Retina (tissue), 1 donor: ENCODE measurements at regions not wholly inside any gene's neighbourhood (a gene's known extent, or its start where the extent isn't known, plus 50 kb on each side); places are given as distances from the start of the nearest gene placed in this dataset.
"Not testable (repeated sequence)": the region's sequence is repeated elsewhere in the genome, so short reads cannot be mapped to it uniquely, and the experiment has no call there.

Experiments
- DNase-seq: peaks from one replicate; pipeline ENCODE4 v3.0.0-alpha.2; 2016

- DNase-seq, result no peak
Observed at GRCh38 chr10:33643042-33643441, 308.6 kb upstream of the NRP1 start.

DNA sequence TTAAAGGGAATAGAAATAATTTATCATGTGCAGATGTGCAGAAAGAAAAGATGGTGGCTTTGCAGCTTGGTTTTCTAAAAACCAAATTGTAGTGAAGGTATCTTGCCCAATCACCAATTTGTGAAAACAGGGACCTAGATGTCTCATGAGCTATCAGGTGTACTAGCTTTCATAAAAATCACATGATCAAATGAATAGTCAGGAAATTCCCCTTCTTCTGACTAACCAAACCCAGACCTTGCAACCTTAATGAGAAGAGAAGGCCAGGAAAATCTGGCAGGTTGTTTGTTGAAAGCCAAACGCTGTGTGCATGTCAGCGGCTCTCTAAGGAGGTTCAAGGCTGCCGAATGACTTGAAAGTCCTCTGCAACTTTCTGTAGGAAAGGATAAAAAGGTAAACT is 304.4 kb upstream of the NRP1 start:
- no peak for DNase-seq

- no peak for DNase-seq
Observed at GRCh38 chr10:33638374-33638773, 303.9 kb upstream of the NRP1 start.

DNA sequence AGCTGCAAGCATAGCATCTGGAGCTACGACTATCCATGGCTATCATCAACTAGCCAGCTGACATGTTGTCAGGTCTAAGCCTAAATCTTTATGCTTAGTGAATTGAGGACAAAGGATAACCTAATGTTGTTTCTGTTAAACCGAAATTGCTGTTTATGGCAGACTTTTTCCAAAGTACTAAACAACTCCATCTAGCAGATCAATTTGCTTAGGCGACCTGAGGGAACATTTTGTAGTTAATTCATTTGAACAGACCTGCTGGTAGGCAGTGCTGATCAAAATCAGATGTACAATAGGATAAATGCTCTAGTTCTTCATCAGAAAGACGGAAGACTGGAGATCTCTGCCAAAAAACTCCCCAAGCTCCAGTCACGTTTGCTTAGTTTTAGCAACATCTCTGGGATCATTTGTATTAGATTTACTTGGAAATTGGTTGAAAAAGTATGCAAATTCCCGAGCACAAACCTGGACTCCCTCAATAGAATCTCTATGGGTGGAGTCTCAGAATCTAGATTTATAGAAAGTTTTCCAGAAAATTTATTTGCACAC is 301.6 kb upstream of the NRP1 start:
- DNase-seq, result no peak

DNA sequence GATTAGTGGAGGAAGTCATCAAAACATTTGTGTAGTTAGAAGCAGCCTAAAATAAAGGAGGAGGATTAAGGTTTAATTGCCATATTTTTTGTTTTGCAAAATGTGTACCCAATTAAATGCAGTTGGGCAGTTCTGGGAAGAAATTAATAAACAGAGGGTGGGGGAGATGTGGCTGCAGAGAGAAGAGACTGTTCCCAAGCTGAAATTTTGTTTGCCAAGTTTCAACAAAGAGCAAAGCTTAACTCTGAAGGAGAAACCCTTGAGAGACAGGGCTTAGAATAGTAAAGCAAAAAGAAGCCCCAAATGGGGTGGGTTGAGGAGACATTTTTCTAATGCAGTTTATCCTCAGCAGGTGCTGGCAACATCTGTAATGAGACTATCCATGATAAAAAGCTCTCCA is 298.0 kb upstream of the NRP1 start:
- DNase-seq, result no peak

GRCh38 chr10:33631991-33632390 is 297.5 kb upstream of the NRP1 start:
- DNase-seq, result no peak

DNA sequence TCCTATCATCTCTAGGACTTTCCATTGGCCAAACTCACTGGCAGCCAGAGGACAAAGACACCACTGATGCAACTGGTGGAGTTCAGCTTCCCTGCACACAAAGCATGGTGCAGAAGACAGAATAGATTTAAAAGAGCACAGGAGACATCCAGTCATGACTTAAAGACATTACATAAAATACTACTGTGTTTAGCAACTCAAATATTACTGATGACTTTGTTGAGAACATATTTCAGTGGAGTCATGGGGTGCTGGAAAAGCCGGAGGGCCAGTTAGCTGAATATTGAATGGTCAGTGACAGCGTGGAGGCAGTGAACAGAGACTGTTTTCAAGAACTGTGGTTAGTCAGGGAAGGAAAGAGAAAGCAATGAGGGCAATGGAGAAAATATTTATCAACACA is 296.3 kb upstream of the NRP1 start:
- no peak for DNase-seq

DNA sequence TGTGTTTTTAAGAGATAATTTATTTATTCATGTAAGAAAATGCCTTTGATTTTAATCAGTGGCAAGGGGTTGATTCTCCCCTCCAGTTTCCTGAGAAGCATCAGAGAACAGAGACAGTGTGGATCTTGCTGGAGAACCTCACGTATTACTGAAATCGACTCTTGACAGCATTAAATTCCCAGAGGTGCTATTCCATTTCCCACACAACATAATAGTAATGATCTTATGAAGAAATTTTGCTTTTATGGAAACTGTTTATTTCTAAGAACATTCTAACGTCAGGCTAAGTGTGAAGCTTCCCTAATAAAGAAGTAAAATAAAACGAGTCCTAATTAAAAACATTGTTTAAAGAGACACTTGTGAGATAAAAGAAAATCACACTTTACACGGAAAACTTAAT is 293.1 kb upstream of the NRP1 start:
- DNase-seq, result no peak

- DNase-seq, result no peak
Observed at GRCh38 chr10:33626798-33627466, 292.5 kb upstream of the NRP1 start.

DNA sequence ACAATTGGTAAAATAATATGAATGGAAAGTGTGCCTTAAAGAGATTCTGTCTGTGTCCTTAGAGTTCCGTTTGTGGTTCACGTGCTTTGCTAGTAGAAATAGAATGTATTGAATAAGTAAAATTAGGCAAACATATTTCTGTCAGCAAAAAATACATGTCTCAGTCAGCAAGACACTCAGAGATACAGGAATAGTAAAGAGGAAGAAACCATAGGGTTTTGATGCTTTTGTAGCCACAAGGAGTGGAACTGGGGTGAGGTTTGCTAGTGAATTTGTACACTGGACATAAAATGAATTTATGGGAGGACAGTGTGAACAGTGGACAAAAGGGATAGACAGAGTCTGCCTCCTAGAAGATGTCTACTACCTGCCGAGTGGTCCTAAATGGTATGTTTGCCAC is 289.2 kb upstream of the NRP1 start:
- DNase-seq, result no peak

DNA sequence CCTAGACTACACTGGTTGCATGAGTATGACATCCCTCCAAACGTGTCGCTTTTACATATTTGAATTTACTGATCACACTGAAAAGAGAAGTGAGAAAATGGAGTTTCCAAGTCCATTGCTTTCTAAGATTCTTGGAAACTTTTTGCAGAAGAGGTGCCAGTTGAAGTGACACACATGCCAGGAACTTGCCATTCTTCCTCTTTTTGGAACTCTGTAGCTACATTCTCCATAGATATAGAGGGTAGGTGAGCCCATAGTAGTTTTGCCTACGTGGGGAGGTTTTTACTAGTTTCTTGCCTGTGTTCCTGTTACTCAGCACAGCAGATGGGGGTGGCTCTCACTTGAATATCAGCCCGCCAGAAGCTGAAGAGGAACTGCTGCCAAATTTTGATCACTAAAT is 286.6 kb upstream of the NRP1 start:
- no peak for DNase-seq

- DNase-seq, result no peak
Observed at GRCh38 chr10:33618196-33618595, 283.7 kb upstream of the NRP1 start.

- no peak for DNase-seq
Observed at GRCh38 chr10:33617381-33618080, 283.1 kb upstream of the NRP1 start.

- no peak for DNase-seq
Observed at GRCh38 chr10:33616956-33617355, 282.5 kb upstream of the NRP1 start.

- DNase-seq, result no peak
Observed at GRCh38 chr10:33612551-33612950, 278.1 kb upstream of the NRP1 start.

GRCh38 chr10:33612116-33612515 is 277.6 kb upstream of the NRP1 start:
- DNase-seq, result no peak

- no peak for DNase-seq
Observed at GRCh38 chr10:33611423-33611822, 277.0 kb upstream of the NRP1 start.

DNA sequence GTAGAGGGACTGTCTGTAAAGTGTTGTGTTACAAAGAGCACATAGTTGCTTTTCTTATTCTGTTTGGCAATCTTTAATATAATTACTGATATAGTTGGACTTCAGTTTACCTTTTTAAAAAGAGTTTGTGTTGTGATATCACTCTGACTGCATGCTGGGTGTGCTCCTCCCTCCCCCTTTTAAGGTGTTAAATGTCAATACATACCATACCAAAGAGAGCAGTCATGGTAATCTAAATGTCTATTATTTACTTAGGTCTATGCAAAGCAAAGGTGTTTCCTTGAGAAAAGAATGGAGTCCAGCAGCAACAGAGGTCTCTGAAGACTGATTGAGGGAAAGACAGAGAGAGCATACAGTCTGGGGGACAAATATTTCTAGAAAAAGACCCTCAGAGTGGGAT is 275.1 kb upstream of the NRP1 start:
- no peak for DNase-seq

GRCh38 chr10:33602278-33602677 is 267.8 kb upstream of the NRP1 start:
- DNase-seq, result no peak

- no peak for DNase-seq
Observed at GRCh38 chr10:33600381-33600780, 265.9 kb upstream of the NRP1 start.

DNA sequence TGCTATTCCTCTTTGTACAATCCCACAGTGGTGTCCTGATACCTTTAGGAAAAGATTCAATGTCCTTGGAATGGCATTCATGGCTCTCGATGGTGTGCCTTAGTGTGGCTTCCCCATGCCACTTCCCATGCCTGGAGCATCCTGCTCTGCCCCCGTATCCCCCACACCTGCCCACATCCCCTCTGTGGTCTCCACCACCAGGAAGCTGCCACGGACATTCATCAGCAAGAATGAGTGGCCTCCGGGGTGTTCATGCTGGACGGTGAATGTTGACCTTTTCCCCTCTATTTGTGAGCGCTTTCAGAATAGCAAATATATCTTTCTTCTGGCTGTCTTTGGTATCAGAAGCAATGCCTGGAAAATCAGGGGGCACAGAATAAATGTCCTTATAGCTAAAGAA is 262.0 kb upstream of the NRP1 start:
- DNase-seq, result no peak

DNA sequence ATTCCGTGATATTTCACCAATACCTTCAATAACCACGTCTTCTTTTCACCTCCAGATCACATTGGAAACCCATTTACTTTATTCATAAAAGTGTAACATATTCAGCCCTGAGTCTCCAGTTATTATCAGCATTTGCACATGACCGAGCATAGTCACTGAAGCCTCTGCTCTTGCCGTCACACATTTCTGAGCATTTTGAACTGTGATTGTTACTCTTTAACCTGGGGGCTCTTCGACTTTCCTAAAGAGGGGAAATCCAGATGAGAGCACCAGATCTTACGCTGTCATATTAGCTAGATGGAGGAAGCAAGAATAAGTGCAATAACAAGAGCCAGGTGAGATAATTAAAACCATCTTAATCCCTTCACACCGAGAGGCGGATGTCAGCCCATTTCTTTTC is 260.0 kb upstream of the NRP1 start:
- DNase-seq, result no peak

DNA sequence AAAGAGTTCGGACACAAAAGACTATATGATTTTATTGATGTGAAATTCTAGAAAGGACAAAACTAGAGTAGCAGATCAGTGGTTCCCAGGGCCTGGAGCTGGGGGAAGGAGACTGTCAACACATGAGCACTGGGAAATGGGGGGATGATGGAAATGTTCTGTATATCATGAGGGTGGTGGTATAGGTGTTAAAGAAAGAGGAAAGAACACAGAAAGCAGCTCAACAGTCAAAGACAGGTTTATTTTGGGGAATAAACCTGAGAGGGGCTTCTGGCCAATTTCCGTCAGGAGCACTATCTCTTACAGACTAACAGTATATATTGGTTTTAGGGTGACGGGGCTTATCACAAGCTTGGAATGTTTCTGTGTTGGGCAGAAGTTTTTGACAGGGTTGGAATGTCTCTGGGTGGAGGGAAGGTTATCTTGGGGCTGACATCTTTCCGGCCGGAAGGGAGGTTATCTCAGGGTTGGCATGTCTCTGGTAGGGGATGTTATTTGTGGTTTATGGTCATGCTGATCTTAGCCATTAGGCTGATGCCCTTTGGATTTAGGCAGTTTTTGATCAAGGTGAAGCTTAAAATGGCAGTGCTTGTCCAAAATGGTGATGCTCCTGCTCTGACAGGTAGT is 254.6 kb upstream of the NRP1 start:
- DNase-seq, result no peak

DNA sequence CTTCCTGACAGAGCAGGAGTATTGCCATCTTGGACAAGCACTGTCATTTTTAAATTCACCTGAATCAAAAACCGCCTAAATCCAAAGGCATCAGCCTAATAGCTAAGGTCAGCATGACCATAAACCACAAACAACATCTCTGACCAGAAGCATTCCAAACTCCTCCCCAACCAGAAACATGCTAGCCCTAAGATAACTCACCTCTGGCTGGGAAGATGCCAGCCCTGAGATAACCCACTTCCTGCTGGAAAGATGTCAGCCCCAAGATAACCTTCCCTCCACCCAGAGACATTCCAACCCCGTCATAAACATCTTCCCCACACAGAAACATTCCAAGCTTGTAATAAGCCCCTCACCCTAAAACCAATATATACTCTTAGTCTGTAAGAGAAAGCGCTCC is 250.1 kb upstream of the NRP1 start:
- not testable (repeated sequence) for DNase-seq
